Fibroblast of lung (primary cell): ENCODE measurements at regions not wholly inside any gene's neighbourhood (a gene's known extent, or its start where the extent isn't known, plus 50 kb on each side); places are given as distances from the start of the nearest gene placed in this dataset.

ENCODE experiments used
- CTCF ChIP-seq, 2 donors: IDR thresholded peaks in 1 of 2; conservative IDR thresholded peaks in 1 of 2; 1 replicate in 1 of 2; 2 replicates in 1 of 2; pipeline ENCODE4 v1.5.1; 2011 to 2012; ENCODE audit warnings: low read length in 2 of 2, control low read depth in 1 of 2, inconsistent platforms in 1 of 2, low read depth in 1 of 2, mild to moderate bottlenecking in 1 of 2
- EZH2 ChIP-seq: IDR thresholded peaks from 2 replicates; pipeline ENCODE4 v1.5.1; 2012; ENCODE audit warnings: low read length, control low read depth, mild to moderate bottlenecking; ENCODE audit errors: missing control alignments

GRCh38 chr14:65222440-65222858 is 120.1 kb upstream of the MAX start:
- peak; percentile 83 to 92 for TF ChIP-seq CTCF (conservative IDR thresholded peaks at IDR 0.05 in 1 of 2, IDR thresholded peaks at IDR 0.05 in 1 of 2; ENCODE audit: low read depth in 1 of 2, low read length in 2 of 2)
- TF ChIP-seq EZH2, result no peak
